Activated CD4-positive, alpha-beta T cell treated with anti-CD3 and anti-CD28 coated beads, Interleukin-2, amount 50 U/mL, for 16 hours (primary cell): ENCODE measurements at regions not wholly inside any gene's neighbourhood (a gene's known extent, or its start where the extent isn't known, plus 50 kb on each side); places are given as distances from the start of the nearest gene placed in this dataset.

Experiments
- DNase-seq: peaks from one replicate; pipeline ENCODE4 v3.0.0-alpha.2; 2020

GRCh38 chr3:23644099-23644498 lies 161.7 kb upstream of the UBE2E1 start:
- DNase-seq = no peak

- no peak for DNase-seq
These were observed 161.1 kb upstream of the UBE2E1 start for GRCh38 chr3:23644676-23645075.

GRCh38 chr3:23645533-23646183 lies 160.1 kb upstream of the UBE2E1 start:
- no peak for DNase-seq

- no peak for DNase-seq
These were observed 159.4 kb upstream of the UBE2E1 start for GRCh38 chr3:23646184-23646920.

DNA sequence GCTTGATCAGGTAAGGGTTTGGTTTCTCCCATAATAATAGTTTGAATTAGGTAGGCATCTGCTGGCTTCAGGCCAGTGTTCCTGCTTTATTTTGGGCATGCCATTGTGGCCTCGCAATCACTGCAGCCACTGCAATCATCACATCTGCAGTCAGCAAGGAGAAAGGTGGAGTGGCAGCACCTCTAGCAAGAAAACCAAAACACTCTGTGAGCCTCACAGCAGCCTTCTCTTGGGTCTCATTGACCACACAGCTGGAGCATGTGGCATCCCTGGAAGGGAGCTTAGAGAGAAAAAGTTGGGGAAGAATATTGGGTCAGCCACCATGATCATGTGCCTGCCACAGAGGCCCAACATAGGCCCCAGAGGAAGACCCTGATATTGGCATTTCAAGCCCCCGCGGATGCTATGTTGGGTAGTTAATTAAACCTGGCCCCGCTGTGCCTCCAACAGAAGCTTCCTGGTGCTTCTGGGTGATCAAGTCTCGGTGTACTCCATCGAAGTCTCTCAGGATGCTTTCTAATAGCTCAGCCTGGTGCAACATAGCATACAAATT lies 158.0 kb upstream of the UBE2E1 start:
- DNase-seq = no peak

DNA sequence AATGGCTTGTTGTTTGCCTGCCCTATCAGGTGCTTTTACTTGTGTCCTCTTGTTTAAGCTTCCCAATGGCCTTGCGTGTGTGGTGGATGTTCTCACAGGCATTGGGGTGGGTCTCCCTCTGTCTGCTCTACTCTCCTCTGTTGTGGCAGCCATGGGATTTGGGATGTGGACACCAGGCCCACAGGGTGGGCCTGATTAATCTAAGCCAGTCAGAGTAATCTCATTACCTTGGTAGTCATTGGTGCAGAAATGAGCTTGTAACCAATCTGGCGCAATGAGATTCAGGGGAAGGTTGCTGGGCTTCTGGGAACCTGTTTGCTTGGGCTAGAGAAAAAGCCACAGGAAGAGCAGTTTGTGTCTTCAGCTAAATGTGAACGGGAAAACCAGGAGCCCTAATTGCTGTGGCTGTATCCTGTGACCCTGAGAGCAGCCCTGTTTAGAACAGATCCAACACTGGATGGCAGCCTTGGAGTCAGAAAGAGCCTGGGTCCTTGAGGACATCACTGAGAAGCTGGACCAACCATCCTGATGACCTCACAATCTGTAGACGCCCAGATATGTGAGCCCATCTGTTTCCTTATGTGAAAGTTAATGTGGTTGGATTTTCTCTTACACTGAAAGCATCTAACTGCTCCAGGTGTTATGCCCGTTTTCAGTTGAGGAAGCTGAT lies 157.3 kb upstream of the UBE2E1 start:
- DNase-seq = no peak

DNA sequence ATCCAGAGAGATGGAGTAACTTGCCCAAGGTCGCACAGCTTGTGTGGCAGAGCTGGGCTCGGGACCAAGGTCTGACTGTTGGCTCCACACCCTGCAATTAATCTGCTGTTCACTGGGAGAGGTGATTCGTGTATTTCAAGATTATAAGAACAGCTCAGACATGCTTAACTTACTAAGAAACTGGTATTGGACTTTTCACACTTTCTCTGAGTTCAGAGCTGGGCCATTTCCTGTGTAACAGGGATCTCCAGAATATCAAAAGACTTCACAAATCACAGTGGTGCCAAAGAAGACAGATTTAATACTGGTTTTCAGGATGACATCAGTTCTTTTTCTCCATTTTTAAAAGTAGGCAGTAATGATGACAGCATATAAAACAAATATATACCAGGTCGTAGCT lies 156.8 kb upstream of the UBE2E1 start:
- no peak for DNase-seq

DNA sequence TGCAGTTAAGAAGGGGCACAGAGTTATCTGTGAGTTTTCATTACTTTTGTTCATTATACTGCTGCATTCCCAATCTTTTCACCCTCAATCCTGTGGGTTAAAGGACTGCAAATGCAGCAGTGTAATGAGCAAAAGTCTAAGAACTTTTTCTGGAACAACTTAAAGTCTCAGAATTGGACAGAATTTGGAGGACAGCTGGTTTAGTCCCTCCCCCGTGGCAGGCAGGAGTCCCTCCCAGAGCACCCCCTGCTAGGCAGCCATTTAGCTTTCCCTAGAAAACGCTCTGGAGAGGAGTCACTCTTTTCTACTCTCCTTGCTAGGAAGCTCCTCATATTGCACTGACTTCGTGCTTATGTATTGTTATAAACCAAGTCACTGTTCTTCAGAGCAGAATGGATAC lies 156.3 kb upstream of the UBE2E1 start:
- DNase-seq = no peak

- DNase-seq = no peak
These were observed 155.2 kb upstream of the UBE2E1 start for GRCh38 chr3:23650371-23651140.

DNA sequence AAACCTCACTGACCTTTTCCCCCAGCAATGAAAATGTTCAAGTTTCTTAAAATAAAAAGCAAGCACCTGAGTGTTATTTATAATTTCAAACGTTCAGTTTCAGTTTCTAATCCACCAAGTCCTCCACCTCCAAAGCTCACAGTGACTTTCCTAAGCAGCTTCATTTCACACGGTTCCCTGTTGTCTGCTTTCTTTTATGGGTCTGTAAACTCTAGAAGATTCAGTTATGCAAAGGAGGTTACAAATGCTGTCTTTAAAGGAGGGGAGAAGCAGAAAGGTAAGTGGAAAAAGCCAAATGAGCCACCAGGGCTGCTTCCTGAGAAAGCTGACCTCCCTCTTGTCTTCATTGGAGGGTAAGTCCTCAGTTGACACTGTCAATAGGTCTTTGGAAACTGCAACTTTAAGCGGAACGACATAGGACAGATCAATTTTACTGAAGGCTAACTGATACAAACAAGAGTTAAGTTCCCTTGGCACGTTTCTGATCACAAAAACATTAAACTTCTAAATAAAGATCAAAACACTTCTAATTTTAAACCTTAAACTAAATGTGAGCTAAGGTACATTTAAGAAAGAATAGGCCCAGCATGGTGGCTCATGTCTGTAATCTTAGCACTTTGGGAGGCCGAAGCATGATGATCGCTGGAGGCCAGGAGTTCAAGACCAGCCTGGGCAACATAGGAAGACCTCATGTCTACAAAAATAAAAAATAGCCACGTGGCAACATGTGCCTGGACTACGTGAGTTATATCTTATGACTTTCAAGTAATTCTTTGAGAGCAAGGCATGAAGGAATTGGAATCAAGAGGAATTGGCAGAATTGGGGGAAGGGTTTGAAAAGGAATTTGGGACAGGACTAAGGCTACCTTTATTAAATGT lies 151.9 kb upstream of the UBE2E1 start:
- DNase-seq = no peak

GRCh38 chr3:23654571-23654970 lies 151.2 kb upstream of the UBE2E1 start:
- DNase-seq = no peak

DNA sequence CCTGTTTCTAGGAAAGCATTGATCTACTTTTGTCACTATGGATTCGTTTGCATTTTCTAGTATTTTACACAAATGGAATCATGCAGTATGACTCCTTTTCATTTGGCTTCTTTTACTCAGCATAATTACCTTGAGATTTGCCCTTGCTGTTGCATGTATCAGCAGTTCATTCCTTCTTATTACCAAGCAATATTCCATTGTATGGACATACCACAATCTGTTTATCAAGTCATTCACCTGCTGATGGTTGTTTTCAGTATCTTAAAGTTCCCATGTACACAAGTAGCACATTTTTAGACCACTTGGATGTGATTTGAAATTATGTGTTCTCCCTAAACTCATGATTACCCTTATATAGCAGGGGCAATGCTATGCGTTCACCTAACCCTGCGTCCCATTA lies 150.0 kb upstream of the UBE2E1 start:
- no peak for DNase-seq

DNA sequence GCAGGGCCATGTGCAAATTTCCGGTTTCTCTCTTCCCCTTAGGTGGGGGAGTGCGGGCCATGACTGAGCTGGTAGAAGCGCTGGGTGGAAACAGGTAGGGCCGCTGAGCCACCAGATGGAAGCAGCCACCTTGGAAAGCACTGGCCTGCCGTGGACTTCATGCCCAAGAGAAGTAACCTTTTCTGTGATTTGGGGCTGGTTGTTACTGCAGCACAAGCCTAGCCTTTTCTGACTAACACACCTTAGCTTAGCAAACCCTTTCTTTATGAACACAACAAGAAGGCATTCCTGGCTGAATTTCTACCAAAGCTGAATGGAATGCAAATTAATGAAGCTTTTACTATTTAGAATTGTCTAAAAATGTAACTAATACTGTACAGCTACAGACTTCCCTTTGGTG lies 149.6 kb upstream of the UBE2E1 start:
- no peak for DNase-seq

GRCh38 chr3:23656821-23657220 lies 148.9 kb upstream of the UBE2E1 start:
- no peak for DNase-seq

- DNase-seq = no peak
These were observed 148.1 kb upstream of the UBE2E1 start for GRCh38 chr3:23657647-23658046.

DNA sequence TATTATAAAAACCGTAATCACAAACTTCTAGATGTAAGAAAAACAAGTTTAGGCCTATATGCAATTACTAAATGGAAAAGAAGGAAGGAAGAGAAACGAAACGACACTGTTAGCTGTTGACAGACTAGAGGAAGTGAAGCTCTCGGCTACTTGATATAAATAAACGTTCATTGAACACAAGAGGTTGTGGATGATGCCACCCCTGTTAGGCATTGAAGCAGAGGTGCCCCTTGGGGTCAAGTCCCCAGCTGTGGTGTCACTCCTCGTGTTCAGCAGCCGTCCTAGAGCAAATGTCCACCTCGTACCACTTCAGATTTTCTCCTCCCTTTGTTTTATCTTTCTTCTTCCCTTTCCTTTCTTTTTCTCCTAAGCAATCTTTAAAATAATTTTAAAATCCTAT lies 146.5 kb upstream of the UBE2E1 start:
- DNase-seq = no peak

DNA sequence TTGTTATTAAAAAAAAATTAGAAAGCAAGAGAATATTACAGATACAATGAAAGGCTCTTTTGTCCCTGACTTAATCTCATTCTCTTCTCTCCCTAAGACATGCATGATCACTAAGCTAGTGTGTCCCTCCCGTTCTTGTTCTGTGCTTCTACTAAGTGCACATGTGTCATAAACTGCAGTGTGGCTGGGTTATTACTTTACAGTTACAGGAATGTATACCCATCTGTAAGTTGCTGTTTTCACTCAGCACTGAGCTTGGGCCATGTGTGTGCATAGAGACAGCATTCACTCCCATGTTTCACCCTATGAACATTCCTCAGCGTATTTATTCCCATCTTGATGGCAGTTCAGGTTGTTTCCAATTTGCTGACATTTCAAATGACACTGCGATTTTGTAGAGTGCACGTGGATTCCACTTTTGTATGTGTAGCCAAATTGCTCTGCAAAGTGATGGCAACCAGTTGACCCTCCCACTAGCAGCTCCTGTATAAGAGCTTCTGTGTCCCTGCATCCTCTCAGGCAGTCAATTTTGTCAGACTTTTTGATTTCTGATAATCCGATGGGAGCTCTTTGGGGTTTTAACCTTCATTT lies 145.8 kb upstream of the UBE2E1 start:
- no peak for DNase-seq

GRCh38 chr3:23662079-23662617 lies 143.6 kb upstream of the UBE2E1 start:
- no peak for DNase-seq

GRCh38 chr3:23663246-23663645 lies 142.5 kb upstream of the UBE2E1 start:
- no peak for DNase-seq

GRCh38 chr3:23663661-23664186 lies 142.0 kb upstream of the UBE2E1 start:
- no peak for DNase-seq

- no peak for DNase-seq
These were observed 141.3 kb upstream of the UBE2E1 start for GRCh38 chr3:23664459-23664858.
